ENCODE measurements at regions not wholly inside any gene's neighbourhood (a gene's known extent, or its start where the extent isn't known, plus 50 kb on each side); places are given as distances from the start of the nearest gene placed in this dataset.

- Histone ChIP-seq H3K4me3 (ENCODE audit: low read depth in 1 of 3, low read length in 3 of 3) (no peak overlapping the region), H3K4me1 (ENCODE audit: control insufficient read depth in 4 of 4, insufficient read depth in 4 of 4, low read length in 3 of 4) (no peaks in the 10 kb centered on the region), H3K27me3 (ENCODE audit: control insufficient read depth in 4 of 4, insufficient read depth in 4 of 4, low read length in 3 of 4) (no peaks in the 10 kb centered on the region), H3K36me3 (ENCODE audit: control insufficient read depth in 4 of 4, insufficient read depth in 3 of 4, low read depth in 1 of 4, low read length in 3 of 4) (no peaks in the 10 kb centered on the region), H3K9me3 (ENCODE audit: control insufficient read depth in 4 of 4, low read length in 3 of 4) (no peaks in the 10 kb centered on the region), H3K9ac (ENCODE audit: low read depth in 1 of 2, low read length in 2 of 2) (no peak overlapping the region), H3K27ac (ENCODE audit: low read depth in 1 of 2, low read length in 2 of 2) (no peak overlapping the region)
- WGBS: 92% methylated on average over 9 of the region's 9 CpGs
- no peak for DNase-seq (ENCODE audit: low spot score)
- TF ChIP-seq HNF4G (IDR thresholded peaks at IDR 0.05): no peak
- TF ChIP-seq, protein P1, sequence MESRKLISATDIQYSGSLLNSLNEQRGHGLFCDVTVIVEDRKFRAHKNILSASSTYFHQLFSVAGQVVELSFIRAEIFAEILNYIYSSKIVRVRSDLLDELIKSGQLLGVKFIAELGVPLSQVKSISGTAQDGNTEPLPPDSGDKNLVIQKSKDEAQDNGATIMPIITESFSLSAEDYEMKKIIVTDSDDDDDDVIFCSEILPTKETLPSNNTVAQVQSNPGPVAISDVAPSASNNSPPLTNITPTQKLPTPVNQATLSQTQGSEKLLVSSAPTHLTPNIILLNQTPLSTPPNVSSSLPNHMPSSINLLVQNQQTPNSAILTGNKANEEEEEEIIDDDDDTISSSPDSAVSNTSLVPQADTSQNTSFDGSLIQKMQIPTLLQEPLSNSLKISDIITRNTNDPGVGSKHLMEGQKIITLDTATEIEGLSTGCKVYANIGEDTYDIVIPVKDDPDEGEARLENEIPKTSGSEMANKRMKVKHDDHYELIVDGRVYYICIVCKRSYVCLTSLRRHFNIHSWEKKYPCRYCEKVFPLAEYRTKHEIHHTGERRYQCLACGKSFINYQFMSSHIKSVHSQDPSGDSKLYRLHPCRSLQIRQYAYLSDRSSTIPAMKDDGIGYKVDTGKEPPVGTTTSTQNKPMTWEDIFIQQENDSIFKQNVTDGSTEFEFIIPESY (IDR thresholded peaks at IDR 0.05): no peak
- no peak for TF ChIP-seq EGR1 (IDR thresholded peaks at IDR 0.05; ENCODE audit: low read depth in 2 of 2)
- no peak for TF ChIP-seq SP1 (IDR thresholded peaks at IDR 0.05)
Observed at GRCh38 chrX:13885591-13885990, 68.7 kb upstream of the GPM6B start.

GRCh38 chrX:13876652-13877051 lies 59.8 kb upstream of the GPM6B start:
- H3K27me3 ChIP-seq (ENCODE audit: control insufficient read depth in 4 of 4, insufficient read depth in 4 of 4, low read length in 3 of 4): peaks cover 0 to 4% (median 0%) of the 10 kb centered on the region in 4 donors
- no peak overlapping the region for H3K4me3 ChIP-seq (ENCODE audit: low read depth in 1 of 3, low read length in 3 of 3)
- TF ChIP-seq SP1 (IDR thresholded peaks at IDR 0.05): no peak
- TF ChIP-seq, protein P2, sequence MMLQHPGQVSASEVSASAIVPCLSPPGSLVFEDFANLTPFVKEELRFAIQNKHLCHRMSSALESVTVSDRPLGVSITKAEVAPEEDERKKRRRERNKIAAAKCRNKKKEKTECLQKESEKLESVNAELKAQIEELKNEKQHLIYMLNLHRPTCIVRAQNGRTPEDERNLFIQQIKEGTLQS (IDR thresholded peaks at IDR 0.05): no peak
- TF ChIP-seq, protein P1 (IDR thresholded peaks at IDR 0.05): no peak
- TF ChIP-seq, protein P3, sequence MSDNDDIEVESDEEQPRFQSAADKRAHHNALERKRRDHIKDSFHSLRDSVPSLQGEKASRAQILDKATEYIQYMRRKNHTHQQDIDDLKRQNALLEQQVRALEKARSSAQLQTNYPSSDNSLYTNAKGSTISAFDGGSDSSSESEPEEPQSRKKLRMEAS (IDR thresholded peaks at IDR 0.05): no peak
- no peak for TF ChIP-seq FOXA1 (IDR thresholded peaks at IDR 0.05)
- TF ChIP-seq, protein P4, sequence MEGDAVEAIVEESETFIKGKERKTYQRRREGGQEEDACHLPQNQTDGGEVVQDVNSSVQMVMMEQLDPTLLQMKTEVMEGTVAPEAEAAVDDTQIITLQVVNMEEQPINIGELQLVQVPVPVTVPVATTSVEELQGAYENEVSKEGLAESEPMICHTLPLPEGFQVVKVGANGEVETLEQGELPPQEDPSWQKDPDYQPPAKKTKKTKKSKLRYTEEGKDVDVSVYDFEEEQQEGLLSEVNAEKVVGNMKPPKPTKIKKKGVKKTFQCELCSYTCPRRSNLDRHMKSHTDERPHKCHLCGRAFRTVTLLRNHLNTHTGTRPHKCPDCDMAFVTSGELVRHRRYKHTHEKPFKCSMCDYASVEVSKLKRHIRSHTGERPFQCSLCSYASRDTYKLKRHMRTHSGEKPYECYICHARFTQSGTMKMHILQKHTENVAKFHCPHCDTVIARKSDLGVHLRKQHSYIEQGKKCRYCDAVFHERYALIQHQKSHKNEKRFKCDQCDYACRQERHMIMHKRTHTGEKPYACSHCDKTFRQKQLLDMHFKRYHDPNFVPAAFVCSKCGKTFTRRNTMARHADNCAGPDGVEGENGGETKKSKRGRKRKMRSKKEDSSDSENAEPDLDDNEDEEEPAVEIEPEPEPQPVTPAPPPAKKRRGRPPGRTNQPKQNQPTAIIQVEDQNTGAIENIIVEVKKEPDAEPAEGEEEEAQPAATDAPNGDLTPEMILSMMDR (IDR thresholded peaks at IDR 0.05; ENCODE audit: low read depth, low read length, missing input control): no peak
- TF ChIP-seq JUND (IDR thresholded peaks at IDR 0.05): no peak
- TF ChIP-seq TAF1 (conservative IDR thresholded peaks at IDR 0.05): no peak
- no peak for TF ChIP-seq EGR1 (IDR thresholded peaks at IDR 0.05; ENCODE audit: low read depth in 2 of 2)
- WGBS: 73% methylated on average over 4 of the region's 4 CpGs
- no peaks in the 10 kb centered on the region for H3K4me1 ChIP-seq (ENCODE audit: control insufficient read depth in 4 of 4, insufficient read depth in 4 of 4, low read length in 3 of 4)
- no peak overlapping the region for H3K27ac ChIP-seq (ENCODE audit: low read depth in 1 of 2, low read length in 2 of 2)
- no peaks in the 10 kb centered on the region for H3K9me3 ChIP-seq (ENCODE audit: control insufficient read depth in 4 of 4, low read length in 3 of 4)
- no peak for DNase-seq (ENCODE audit: low spot score)
- H3K9ac ChIP-seq (ENCODE audit: low read depth in 1 of 2, low read length in 2 of 2): no peak overlapping the region
- no peaks in the 10 kb centered on the region for H3K36me3 ChIP-seq (ENCODE audit: control insufficient read depth in 4 of 4, insufficient read depth in 3 of 4, low read depth in 1 of 4, low read length in 3 of 4)

GRCh38 chrX:13875572-13875971 lies 58.7 kb upstream of the GPM6B start:
- no peak for DNase-seq (ENCODE audit: low spot score)
- Histone ChIP-seq H3K4me1 (ENCODE audit: control insufficient read depth in 4 of 4, insufficient read depth in 4 of 4, low read length in 3 of 4) (no peaks in the 10 kb centered on the region), H3K4me3 (ENCODE audit: low read depth in 1 of 3, low read length in 3 of 3) (no peak overlapping the region), H3K36me3 (ENCODE audit: control insufficient read depth in 4 of 4, insufficient read depth in 3 of 4, low read depth in 1 of 4, low read length in 3 of 4) (no peaks in the 10 kb centered on the region), H3K27ac (ENCODE audit: low read depth in 1 of 2, low read length in 2 of 2) (no peak overlapping the region), H3K9ac (ENCODE audit: low read depth in 1 of 2, low read length in 2 of 2) (no peak overlapping the region), H3K27me3 (ENCODE audit: control insufficient read depth in 4 of 4, insufficient read depth in 4 of 4, low read length in 3 of 4) (peaks cover 0 to 5% (median 0%) of the 10 kb centered on the region in 4 donors), H3K9me3 (ENCODE audit: control insufficient read depth in 4 of 4, low read length in 3 of 4) (no peaks in the 10 kb centered on the region)
- 84% methylated on average over 3 of the region's 3 CpGs for WGBS
- no peak for TF ChIP-seq TAF1 (conservative IDR thresholded peaks at IDR 0.05)
- no peak for TF ChIP-seq SP1 (IDR thresholded peaks at IDR 0.05)
- no peak for TF ChIP-seq HNF4A (conservative IDR thresholded peaks at IDR 0.05)
- TF ChIP-seq, protein P3 (IDR thresholded peaks at IDR 0.05): no peak
- no peak for TF ChIP-seq YY1 (IDR thresholded peaks at IDR 0.05)
- TF ChIP-seq, protein P2 (IDR thresholded peaks at IDR 0.05): no peak
- TF ChIP-seq HNF4G (IDR thresholded peaks at IDR 0.05): no peak
- no peak for TF ChIP-seq RAD21 (IDR thresholded peaks at IDR 0.05)
- TF ChIP-seq, protein P1 (IDR thresholded peaks at IDR 0.05): no peak
- TF ChIP-seq NR2F2 (IDR thresholded peaks at IDR 0.05): no peak

All from liver (tissue), 8 donors.